GM18520 (cell line): ENCODE measurements at regions not wholly inside any gene's neighbourhood (a gene's known extent, or its start where the extent isn't known, plus 50 kb on each side); places are given as distances from the start of the nearest gene placed in this dataset.

Source experiments
- ATAC-seq: cut with Tn5 transposase; IDR thresholded peaks from one replicate; pipeline ENCODE4 v1.9.1; 2021; ENCODE audit not compliant: unreplicated experiment

- no peak for ATAC-seq
Observed at GRCh38 chr13:109899316-109899715, 112.9 kb upstream of the IRS2 start.

GRCh38 chr13:109897988-109898624 lies 111.7 kb upstream of the IRS2 start:
- ATAC-seq = no peak

- no peak for ATAC-seq
Observed at GRCh38 chr13:109892101-109892500, 105.7 kb upstream of the IRS2 start.

GRCh38 chr13:109885235-109885634 lies 98.9 kb upstream of the IRS2 start:
- ATAC-seq = no peak

GRCh38 chr13:109884462-109884861 lies 98.1 kb upstream of the IRS2 start:
- ATAC-seq = no peak

- ATAC-seq = no peak
Observed at GRCh38 chr13:109883181-109884180, 97.1 kb upstream of the IRS2 start.

- ATAC-seq = no peak
Observed at GRCh38 chr13:109881961-109882558, 95.7 kb upstream of the IRS2 start.

- no peak for ATAC-seq
Observed at GRCh38 chr13:109881347-109881725, 95.0 kb upstream of the IRS2 start.

- no peak for ATAC-seq
Observed at GRCh38 chr13:109880371-109881346, 94.3 kb upstream of the IRS2 start.

- no peak for ATAC-seq
Observed at GRCh38 chr13:109879338-109879737, 93.0 kb upstream of the IRS2 start.

GRCh38 chr13:109877809-109878208 lies 91.4 kb upstream of the IRS2 start:
- ATAC-seq = no peak

- ATAC-seq = no peak
Observed at GRCh38 chr13:109875746-109876145, 89.4 kb upstream of the IRS2 start.

- ATAC-seq = no peak
Observed at GRCh38 chr13:109874484-109875454, 88.4 kb upstream of the IRS2 start.

- no peak for ATAC-seq
Observed at GRCh38 chr13:109873351-109874123, 87.2 kb upstream of the IRS2 start.

- ATAC-seq = no peak
Observed at GRCh38 chr13:109872864-109873263, 86.5 kb upstream of the IRS2 start.

- ATAC-seq = no peak
Observed at GRCh38 chr13:109870696-109871370, 84.5 kb upstream of the IRS2 start.

- no peak for ATAC-seq
Observed at GRCh38 chr13:109870274-109870673, 83.9 kb upstream of the IRS2 start.
